ENCODE measurements at regions not wholly inside any gene's neighbourhood (a gene's known extent, or its start where the extent isn't known, plus 50 kb on each side); places are given as distances from the start of the nearest gene placed in this dataset.

DNA sequence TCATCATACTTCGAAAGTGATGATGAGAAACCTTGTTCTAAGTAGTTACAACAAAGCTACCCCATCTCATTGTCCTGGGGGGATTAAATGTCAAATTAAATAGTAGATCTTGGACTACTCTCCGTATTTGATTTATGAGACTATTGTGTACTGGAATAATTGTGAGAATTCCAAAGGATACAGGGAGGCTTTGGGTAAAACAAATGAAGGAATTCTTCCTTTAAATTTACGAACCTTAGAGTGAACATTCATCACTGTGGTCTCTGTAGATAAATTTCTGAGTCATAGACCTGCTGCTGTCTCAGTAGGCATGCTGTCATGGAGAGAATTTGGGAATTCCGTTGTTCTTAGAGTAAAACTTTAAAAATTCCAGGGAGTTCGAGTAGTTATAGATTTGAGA lies 836.2 kb downstream of the DNAH5 start:
- TF ChIP-seq EZH2 (IDR thresholded peaks at IDR 0.05; ENCODE audit: low read length, missing control alignments) = no peak
- TF ChIP-seq, protein P1, sequence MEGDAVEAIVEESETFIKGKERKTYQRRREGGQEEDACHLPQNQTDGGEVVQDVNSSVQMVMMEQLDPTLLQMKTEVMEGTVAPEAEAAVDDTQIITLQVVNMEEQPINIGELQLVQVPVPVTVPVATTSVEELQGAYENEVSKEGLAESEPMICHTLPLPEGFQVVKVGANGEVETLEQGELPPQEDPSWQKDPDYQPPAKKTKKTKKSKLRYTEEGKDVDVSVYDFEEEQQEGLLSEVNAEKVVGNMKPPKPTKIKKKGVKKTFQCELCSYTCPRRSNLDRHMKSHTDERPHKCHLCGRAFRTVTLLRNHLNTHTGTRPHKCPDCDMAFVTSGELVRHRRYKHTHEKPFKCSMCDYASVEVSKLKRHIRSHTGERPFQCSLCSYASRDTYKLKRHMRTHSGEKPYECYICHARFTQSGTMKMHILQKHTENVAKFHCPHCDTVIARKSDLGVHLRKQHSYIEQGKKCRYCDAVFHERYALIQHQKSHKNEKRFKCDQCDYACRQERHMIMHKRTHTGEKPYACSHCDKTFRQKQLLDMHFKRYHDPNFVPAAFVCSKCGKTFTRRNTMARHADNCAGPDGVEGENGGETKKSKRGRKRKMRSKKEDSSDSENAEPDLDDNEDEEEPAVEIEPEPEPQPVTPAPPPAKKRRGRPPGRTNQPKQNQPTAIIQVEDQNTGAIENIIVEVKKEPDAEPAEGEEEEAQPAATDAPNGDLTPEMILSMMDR (conservative IDR thresholded peaks at IDR 0.05 in 1 of 2, IDR thresholded peaks at IDR 0.05 in 1 of 2; ENCODE audit: low read depth in 1 of 2, low read length in 2 of 2) = no peak

All from fibroblast of lung (primary cell).